ENCODE measurements at regions not wholly inside any gene's neighbourhood (a gene's known extent, or its start where the extent isn't known, plus 50 kb on each side); places are given as distances from the start of the nearest gene placed in this dataset.
"Not testable (repeated sequence)": the region's sequence is repeated elsewhere in the genome, so short reads cannot be mapped to it uniquely, and the experiment has no call there.

GRCh38 chr9:71446106-71446472 is 322.2 kb downstream of the CEMIP2 start:
- no peak for TF ChIP-seq CTCF (IDR thresholded peaks at IDR 0.05; ENCODE audit: low read depth, low read length)
- no peak for DNase-seq (ENCODE audit: extremely low read depth, low read depth)

- DNase-seq (ENCODE audit: extremely low read depth, low read depth): no peak
Measured at GRCh38 chr9:71442937-71443336, 321.5 kb upstream of the TRPM3 start.

GRCh38 chr9:71441266-71441665 is 319.8 kb upstream of the TRPM3 start:
- DNase-seq (ENCODE audit: extremely low read depth, low read depth): no peak
- TF ChIP-seq CTCF (IDR thresholded peaks at IDR 0.05; ENCODE audit: low read depth, low read length): no peak

More at GRCh38 chr9:71442937-71443336, 321.5 kb upstream of the TRPM3 start:
- TF ChIP-seq CTCF (IDR thresholded peaks at IDR 0.05; ENCODE audit: low read depth, low read length): no peak

- DNase-seq (ENCODE audit: extremely low read depth, low read depth): no peak
- no peak for TF ChIP-seq CTCF (IDR thresholded peaks at IDR 0.05; ENCODE audit: low read depth, low read length)
Measured at GRCh38 chr9:71431931-71432330, 310.5 kb upstream of the TRPM3 start.

GRCh38 chr9:71407341-71407740 is 285.9 kb upstream of the TRPM3 start:
- not testable (repeated sequence) for DNase-seq (ENCODE audit: extremely low read depth, low read depth)

GRCh38 chr9:71403106-71403505 is 281.7 kb upstream of the TRPM3 start:
- no peak for TF ChIP-seq CTCF (IDR thresholded peaks at IDR 0.05; ENCODE audit: low read depth, low read length)
- DNase-seq (ENCODE audit: extremely low read depth, low read depth): no peak

GRCh38 chr9:71393005-71393404 is 271.6 kb upstream of the TRPM3 start:
- no peak for DNase-seq (ENCODE audit: extremely low read depth, low read depth)
- TF ChIP-seq CTCF (IDR thresholded peaks at IDR 0.05; ENCODE audit: low read depth, low read length): no peak

GRCh38 chr9:71384343-71384742 is 262.9 kb upstream of the TRPM3 start:
- no peak for DNase-seq (ENCODE audit: extremely low read depth, low read depth)
- no peak for TF ChIP-seq CTCF (IDR thresholded peaks at IDR 0.05; ENCODE audit: low read depth, low read length)

Data from AG09319 (cell line).